ENCODE measurements at regions not wholly inside any gene's neighbourhood (a gene's known extent, or its start where the extent isn't known, plus 50 kb on each side); places are given as distances from the start of the nearest gene placed in this dataset.

DNA sequence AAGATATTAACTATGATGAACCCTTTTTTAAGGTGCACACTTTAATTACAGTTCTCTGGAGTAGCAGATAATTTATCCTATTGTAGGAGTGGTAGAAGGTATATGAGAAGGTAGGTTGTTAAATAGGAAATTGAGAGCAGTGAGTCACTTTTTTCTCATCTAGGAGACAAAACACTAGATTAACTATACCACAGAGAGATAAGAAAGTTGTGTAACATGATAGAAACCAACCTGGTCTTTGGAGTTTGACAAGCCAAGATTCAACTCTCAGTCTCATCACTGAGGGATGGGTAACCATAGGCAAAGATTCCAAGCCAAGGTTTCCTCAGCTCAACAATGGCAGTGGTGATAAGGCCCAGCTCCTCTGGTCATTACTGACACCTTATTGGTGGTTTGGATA is 104.0 kb downstream of the MAD2L1 start (continued):
- TF ChIP-seq EP300 (IDR thresholded peaks at IDR 0.05; ENCODE audit: borderline replicate concordance in 1 of 2, control insufficient read depth in 1 of 2, low read depth in 2 of 2, low read length in 2 of 2) (no peak), MXI1 (IDR thresholded peaks at IDR 0.05; ENCODE audit: low read depth, low read length) (no peak), NFYA (IDR thresholded peaks at IDR 0.05; ENCODE audit: borderline replicate concordance, low read depth, low read length) (no peak), NRF1 (conservative IDR thresholded peaks at IDR 0.05; ENCODE audit: low read depth, low read length) (no peak), RAD21 (IDR thresholded peaks at IDR 0.05; ENCODE audit: insufficient read depth, low read depth, low read length) (no peak), SMARCA5 (IDR thresholded peaks at IDR 0.05) (no peak), ZNF687 (IDR thresholded peaks at IDR 0.05) (no peak)
- TF ChIP-seq, protein P1, sequence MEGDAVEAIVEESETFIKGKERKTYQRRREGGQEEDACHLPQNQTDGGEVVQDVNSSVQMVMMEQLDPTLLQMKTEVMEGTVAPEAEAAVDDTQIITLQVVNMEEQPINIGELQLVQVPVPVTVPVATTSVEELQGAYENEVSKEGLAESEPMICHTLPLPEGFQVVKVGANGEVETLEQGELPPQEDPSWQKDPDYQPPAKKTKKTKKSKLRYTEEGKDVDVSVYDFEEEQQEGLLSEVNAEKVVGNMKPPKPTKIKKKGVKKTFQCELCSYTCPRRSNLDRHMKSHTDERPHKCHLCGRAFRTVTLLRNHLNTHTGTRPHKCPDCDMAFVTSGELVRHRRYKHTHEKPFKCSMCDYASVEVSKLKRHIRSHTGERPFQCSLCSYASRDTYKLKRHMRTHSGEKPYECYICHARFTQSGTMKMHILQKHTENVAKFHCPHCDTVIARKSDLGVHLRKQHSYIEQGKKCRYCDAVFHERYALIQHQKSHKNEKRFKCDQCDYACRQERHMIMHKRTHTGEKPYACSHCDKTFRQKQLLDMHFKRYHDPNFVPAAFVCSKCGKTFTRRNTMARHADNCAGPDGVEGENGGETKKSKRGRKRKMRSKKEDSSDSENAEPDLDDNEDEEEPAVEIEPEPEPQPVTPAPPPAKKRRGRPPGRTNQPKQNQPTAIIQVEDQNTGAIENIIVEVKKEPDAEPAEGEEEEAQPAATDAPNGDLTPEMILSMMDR (IDR thresholded peaks at IDR 0.05 in 2 of 3, conservative IDR thresholded peaks at IDR 0.05 in 1 of 3; ENCODE audit: control insufficient read depth in 2 of 3, extremely low read depth in 1 of 3, insufficient read depth in 1 of 3, low read depth in 3 of 3, low read length in 3 of 3) = no peak

Measured in GM12878 (cell line).